Head of caudate nucleus (tissue), 42 donors: ENCODE measurements at regions not wholly inside any gene's neighbourhood (a gene's known extent, or its start where the extent isn't known, plus 50 kb on each side); places are given as distances from the start of the nearest gene placed in this dataset.
"Not testable (repeated sequence)": the region's sequence is repeated elsewhere in the genome, so short reads cannot be mapped to it uniquely, and the experiment has no call there.

ENCODE experiments used
- DNase-seq, 42 donors: peaks; one replicate each; pipeline versions ENCODE4 v3.0.0 to v3.0.0-alpha.2; 2020 to 2021; ENCODE audit warnings: mixed read lengths in 7 of 42
- intact Hi-C: fragments of 100-400 bp; cut with DNase I; formaldehyde crosslinking; loops from one replicate; pipeline ENCODE4 v1.15.0; 2022

DNA sequence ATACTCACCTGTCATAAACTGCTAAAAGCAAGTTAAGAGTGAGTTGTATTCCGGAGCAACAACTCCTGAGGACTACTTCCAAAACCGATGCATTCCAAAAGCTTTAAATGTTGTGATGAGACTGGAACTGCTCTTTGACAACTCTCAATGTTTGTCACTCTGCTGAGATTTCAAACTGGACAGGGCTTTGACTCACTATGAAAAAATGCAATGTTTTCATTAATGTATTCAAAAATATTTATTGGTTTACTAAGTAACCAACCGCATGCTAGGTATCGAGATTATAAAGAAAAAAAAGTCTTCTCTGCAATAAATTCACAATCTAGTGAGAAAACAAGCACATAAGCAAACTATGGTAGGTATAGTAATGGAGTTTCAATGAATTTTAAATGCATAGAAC lies 107.9 kb upstream of the GNAI1 start:
- intact Hi-C loops, result no loop called here
- no peak for DNase-seq

DNA sequence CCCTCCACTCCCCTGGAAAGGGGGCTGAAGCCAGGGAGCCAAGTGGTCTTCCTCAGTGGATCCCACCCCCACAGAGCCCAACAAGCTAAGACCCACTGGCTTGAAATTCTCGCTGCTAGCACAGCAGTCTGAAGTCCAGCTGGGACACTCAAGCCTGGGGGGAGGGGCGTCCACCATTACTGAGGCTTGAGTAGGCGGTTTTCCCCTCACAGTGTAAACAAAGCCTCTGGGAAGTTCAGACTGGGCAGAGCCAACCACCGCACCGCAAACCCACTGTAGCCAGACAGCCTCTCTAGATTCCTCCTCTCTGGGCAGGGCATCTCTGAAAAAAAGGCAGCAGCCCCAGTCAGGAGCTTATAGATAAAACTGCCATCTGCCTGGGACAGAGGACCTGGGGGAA lies 114.4 kb upstream of the GNAI1 start:
- intact Hi-C loops, result not testable (repeated sequence)

DNA sequence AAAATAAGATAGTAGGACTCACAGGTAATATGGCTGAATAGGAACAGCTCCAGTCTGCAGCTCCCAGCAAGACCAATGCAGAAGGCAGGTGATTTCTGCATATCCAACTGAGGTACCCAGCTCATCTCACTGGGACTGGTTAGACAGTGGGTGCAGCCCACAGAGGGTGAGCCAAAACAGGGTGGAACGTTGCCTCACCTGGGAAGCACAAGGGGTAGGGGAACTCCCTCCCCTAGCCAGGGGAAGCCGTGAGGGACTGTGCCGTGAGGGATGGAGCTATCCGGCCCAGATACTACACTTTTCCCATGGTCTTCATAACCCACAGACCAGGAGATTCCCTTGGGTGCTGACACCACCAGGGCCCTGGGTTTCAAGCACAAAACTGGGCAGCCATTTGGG lies 114.8 kb upstream of the GNAI1 start:
- not testable (repeated sequence) for DNase-seq

More for the DNA sequence above, 114.4 kb upstream of the GNAI1 start:
- DNase-seq, result not testable (repeated sequence)

DNA sequence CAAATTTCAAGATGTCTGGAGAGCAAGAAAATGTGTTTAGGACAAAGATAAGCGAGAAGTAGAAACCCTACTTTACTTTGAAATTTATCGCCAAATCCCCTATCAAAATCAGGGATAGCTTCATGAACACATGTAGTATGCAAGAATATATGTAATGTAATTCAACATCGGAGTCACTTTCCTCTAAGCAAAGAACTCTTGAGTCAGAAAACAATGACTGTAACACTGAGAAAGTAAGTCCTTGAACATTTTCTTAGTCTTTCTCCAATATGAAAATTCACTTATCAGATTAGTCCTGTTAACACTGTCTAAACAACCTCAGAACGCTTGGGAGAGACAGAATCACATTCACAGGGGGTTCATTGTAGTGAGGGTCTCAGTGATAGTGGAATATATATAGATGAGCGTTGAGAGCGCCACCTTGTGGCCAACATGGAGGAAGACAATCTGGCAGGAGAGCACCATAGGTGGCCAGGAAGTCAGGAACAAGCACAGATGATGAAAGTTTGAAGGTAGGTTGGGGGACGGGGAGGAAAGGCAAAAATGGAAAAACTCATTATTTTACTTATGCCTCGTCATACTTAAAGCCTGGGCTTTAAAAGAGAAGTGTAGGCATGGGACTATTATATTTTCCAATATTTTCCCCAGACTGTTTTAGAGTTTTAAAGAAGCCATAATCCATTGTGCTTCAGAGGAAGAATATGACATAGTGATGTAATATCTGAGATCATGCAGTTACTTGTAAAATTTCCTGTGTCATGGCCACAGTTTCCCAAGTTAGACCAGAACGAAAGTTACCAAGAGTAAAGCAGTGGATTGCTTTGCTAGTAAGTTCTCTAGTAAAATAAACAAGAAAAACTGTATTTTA lies 115.5 kb upstream of the GNAI1 start:
- peak in 41 of 42 donors; percentile 5 to 80 (median 50) for DNase-seq
- intact Hi-C loops, result no loop called here

More for the DNA sequence above, 114.8 kb upstream of the GNAI1 start:
- intact Hi-C loops, result not testable (repeated sequence)

DNA sequence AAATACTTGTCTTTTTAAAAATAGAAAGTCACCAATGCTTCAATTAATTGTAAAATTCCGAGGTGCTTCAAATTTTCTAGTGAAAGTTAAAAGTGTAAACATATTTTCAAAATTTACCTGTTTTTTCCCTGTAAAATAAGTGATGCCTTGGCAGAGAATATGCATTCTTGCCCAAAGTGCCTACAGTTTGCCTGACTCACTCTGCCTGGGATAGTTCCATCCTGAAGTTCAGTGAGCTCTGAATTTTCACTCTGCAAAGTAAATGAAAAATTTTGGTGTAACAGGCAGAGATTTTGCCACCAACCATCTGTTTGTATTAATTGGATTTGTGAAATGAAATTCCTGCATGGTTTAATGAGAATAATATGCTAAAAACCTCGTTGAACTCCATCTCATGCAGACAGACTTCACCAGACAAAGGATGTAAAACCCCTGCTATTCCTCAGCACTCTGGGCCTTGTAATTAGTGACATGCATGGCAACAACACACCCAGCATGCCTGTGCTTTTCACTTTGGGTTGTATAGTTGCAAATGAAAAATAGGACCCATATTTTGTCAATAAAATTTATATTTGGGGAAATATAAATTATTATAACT lies 117.4 kb upstream of the GNAI1 start:
- intact Hi-C loops, result no loop called here
- DNase-seq, result no peak

DNA sequence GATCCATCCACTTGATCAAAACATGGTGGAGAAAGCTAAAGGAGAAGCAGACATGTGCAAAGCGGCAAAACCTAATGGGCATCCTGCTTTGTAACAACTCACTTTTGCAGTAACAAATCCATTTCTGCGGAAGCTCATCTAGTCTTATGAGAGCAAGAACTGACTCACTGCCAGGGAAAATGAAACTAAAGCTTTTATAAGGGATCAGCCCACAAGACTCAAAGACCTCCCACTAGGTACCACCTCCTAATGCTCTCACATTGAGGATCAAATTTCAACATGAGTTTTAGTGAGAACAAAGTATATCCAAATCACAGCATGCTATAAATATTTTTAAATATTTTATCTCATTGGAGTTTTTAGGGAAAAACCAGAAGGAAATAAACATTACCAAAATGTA lies 120.1 kb upstream of the GNAI1 start:
- no peak for DNase-seq
- intact Hi-C loops, result no loop called here

DNA sequence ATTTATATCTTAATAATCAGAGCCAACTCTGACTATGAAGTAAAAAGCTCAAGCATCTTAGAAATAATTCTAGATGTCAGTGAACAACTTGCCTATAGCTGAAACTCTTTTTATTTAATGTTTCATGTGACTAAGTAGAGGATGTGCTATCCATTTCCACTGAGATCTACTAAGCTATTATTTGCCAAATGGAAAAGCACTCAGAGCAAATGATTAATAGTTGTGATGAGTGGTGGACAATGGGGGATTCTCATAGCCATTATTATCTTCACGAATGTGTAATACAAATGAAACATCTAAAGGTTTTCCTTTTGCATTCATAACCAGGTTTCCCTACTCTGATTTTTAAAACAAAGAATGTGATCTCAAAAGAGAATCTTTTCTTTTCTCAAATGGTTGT lies 126.6 kb upstream of the GNAI1 start:
- intact Hi-C loops, result no loop called here

DNA sequence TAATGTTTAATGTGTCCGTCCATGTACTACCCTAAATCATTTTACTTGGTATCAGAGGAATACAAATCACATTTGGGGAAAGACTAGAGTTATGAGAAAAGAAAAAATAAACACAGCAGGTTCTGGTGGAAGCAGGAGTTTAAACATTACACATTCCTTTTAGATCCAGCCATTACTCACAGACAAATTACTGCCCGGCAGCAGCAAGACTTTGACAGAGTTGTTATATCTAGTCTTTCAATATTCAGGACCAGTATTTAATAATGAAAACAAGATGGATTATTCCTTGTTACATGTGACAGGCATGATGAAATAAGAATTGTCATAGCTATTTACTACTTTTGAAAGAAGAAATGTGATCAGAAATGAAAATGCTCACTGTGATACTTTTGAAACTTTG lies 131.8 kb upstream of the GNAI1 start:
- DNase-seq, result no peak
- intact Hi-C loops, result no loop called here

More for the DNA sequence above, 126.6 kb upstream of the GNAI1 start:
- DNase-seq, result no peak

DNA sequence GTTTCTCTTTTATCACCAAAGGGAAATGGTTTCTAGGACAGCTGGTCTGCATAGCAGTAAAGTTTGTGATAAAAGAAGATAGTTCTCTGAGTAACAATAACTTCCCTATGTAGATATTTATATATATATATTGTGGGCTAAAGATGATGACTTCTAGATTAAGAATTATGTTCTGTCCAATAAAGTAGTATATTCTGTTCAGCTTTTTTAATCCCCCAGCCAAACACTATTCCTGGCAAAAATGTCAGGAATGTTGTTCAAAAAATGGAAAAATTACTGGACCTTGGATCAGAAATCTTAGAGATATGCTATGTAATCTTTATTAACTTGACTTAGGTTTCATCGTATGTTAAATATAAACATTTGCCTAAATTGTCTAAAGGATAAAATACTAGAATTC lies 136.3 kb upstream of the GNAI1 start:
- intact Hi-C loops, result no loop called here
- no peak for DNase-seq

DNA sequence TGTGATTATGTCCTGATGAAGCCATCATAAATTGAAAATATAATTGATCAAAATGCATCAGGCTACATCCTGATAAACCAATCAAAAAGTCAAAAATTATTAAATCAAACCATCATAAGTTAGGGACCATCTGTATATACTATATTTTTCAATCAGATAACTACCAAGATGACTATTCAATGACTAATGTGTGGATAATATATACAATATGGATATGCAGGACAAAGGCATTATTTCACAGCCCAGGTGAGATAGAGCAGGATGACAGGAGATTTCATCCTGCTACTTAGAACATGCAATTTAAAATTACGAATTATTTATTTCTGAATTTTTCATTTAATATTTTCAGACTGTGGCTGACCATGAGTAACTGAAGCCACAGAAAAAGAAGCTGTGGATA lies 137.3 kb upstream of the GNAI1 start:
- DNase-seq, result no peak
- intact Hi-C loops, result no loop called here

DNA sequence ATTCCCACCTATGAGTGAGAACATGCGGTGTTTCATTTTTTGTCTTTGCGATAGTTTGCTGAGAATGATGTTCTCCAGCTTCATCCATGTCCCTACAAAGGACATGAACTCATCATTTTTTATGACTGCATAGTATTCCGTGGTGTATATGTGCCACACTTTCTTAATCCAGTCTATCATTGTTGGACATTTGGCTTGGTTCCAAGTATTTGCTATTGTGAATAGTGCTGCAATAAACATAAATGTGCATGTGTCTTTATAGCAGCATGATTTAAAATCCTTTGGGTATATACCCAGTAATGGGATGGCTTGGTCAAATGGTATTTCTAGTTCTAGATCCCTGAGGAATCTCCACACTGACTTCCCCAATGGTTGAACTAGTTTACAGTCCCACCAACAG lies 138.9 kb upstream of the GNAI1 start:
- DNase-seq, intact Hi-C loops: not testable (repeated sequence)

DNA sequence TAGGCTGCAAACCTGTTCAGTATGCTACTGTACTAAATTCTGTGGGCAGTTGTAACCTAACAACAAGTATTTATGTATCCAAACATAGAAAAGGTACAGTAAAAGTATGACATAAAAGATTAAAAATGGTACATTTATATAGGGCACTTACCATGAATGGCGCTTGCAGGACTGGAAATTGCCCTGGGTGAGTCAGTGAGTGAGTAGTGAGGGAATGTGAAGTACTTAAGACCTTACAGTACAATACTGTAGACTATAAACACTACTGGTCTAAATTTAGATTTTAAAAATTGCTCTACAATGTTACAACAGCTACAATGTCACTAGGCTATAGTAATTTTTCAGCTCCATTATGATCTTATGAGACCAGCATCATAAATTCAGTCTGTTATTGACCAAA lies 146.0 kb upstream of the GNAI1 start:
- no peak for DNase-seq

DNA sequence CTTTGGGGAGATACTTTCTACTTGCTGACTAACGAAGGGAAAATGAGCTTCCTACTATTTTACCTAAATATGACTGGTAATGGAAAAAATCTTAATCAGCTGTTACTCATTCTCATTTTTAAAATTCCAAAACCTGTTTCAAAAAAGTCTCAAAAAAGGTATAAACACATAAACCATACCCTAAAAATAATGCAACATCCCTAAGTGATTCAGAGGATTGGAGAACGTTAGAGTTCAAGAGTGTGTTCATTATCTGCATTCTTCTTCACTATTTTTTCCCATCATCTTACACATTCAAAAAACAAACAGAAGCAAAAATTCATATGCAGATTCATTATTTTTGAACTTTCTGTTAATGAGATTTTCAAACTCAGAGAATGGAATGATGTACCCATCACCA lies 150.4 kb upstream of the GNAI1 start:
- DNase-seq, result no peak
- intact Hi-C loops, result loop anchor here (10.0 kb wide), 1 partner anchor 59 kb away; no protein-coding TSS in a partner anchor

More for the DNA sequence above, 146.0 kb upstream of the GNAI1 start:
- intact Hi-C loops, result loop anchor here (10.0 kb wide), 1 partner anchor 64 kb away; no protein-coding TSS in a partner anchor

DNA sequence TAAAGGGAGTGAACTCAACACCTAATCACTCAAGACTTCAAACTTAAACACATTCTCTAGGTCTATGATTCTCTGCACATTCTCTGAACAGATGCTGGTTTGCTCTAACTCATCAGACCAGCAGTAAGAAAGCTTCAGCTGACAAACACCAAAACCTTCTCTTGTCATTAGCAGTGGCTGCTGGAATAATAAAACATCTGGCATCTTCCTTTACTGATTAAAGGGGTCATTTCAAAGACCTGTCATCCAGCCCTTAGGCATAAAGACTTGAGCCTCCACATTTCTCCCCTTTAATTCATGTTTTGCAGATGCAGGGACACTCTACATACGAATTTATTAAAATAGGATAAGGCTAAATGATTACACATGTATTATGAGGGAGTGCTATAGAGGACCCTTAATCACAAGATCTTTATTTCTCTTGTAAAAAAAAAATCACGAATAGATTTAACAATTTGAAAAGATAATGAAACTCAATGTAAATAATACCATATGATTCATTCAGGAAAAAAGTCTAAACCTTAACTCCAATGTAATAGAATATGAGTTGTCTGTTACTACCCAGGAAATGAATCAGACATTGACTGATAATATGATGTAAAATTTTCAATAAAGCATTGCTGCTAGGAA lies 152.4 kb upstream of the GNAI1 start:
- intact Hi-C loops, result loop anchor here (10.0 kb wide), 1 partner anchor 57 kb away; no protein-coding TSS in a partner anchor

DNA sequence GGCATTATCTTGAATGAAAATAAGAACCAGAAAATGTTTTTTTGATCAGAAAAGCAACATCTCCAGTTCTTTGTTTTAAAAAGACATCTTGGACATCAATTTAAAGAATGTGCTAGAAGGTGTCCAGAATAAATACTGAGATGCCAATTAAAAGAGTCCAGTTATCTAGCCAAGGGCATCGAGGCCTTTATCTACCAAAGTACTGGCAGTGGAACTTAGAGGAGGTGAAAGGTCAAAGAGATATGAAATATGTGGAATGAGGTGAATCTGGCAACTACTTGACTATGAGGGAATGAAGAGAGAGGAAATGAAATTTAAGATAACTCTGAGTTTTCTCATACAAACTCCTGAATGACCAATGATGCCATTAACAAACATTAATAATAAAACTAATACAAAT lies 154.3 kb upstream of the GNAI1 start:
- intact Hi-C loops, result loop anchor here (10.0 kb wide), 1 partner anchor 56 kb away; no protein-coding TSS in a partner anchor
- DNase-seq, result no peak

More for the DNA sequence above, 152.4 kb upstream of the GNAI1 start:
- no peak for DNase-seq

DNA sequence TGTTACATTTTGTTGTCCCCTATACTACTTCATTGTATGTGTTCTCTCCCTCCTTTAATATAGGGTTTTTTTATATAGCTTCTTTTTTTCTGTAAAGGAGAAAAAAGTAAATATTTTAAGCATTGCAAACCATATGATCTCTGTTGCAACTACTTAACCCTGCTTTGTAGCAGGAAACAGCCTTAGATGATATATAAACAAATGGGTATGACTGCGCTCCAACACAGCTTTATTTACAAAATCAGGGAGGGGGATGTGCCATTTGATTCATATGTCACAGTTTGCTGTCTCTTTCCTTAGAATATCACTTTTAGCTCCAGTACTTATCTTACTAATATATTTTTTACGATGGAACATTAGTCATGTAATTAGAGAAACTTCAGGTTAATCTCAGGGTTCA lies 155.2 kb upstream of the GNAI1 start:
- intact Hi-C loops, result no loop called here
- no peak for DNase-seq

DNA sequence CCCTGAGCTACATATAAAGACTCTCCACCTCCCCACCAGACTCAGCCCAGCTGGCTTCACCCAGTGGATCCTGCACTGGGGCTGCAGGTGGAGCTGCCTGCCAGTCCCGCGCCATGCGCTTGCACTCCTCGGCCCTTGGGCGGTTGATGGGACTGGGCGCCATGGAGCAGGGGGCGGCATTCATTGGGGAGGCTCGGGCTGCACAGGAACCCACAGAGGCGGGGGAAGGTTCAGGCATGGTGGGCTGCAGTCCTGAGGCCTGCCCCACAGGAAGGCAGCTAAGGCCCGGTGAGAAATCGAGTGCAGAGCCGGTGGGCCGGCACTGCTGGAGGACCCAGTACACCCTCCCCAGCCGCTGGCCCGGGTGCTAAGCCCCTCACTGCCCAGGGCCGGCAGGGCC lies 157.2 kb upstream of the GNAI1 start:
- intact Hi-C loops, result no loop called here
- DNase-seq, result no peak

DNA sequence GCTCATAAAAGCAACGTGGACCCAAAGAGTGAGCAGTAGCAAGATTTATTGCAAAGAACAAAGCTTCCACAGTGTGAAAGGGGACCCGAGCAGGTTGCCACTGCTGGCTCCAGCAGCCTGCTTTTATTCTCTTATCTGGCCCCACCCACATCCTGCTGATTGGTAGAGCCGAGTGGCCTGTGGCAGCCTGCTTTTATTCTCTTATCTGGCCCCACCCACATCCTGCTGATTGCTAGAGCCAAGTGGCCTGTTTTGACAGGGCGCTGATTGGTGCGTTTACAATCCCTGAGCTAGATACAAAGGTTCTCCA lies 158.0 kb upstream of the GNAI1 start:
- DNase-seq, intact Hi-C loops: not testable (repeated sequence)

DNA sequence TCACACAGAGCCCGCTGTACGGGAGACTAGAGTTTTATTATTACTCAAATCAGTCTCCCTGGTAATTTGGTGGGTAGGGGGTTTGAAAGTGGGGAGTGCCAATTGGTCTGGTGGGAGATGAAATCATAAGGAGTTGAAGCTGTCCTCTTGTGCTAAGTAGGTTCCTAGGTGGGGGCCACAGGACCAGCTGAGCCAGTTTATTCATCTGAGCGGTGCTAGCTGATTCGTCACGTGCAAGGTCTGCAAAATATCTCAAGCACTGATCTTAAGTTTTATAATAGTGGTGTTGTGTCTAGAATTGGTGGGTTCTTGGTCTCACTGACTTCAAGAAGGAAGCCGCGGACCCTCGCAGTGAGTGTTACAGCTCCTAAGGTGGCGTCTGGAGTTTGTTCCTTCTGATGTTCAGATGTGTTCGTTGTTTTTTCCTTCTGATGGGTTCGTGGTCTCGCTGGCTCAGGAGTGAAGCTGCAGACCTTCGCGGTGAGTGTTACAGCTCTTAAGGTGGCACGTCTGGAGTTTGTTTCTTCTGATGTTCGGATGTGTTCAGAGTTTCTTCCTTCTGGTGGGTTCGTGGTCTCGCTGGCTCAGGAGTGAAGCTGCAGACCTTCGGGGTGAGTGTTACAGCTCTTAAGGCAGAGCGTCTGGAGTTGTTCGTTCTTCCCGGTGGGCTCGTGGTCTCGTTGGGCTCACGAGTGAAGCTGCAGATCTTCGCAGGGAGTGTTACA lies 158.5 kb upstream of the GNAI1 start:
- DNase-seq, intact Hi-C loops: not testable (repeated sequence)
